HepG2 (cell line): ENCODE measurements at regions not wholly inside any gene's neighbourhood (a gene's known extent, or its start where the extent isn't known, plus 50 kb on each side); places are given as distances from the start of the nearest gene placed in this dataset.

ENCODE experiments used
- ATAC-seq: fragments of 200-7000 bp; cut with Tn5 transposase; 3 replicates; pipeline ENCODE4 v1.9.1; 2020; ENCODE audit warnings: mild to moderate bottlenecking, moderate library complexity
- BruUV-seq: library from RNA; stranded (reverse); fragments of 400-500 nt; replicated peaks from 2 replicates; lab custom pipeline; 2021; lab: Mats Ljungman, UMichigan
- CTCF ChIA-PET: fragments of 300-600 bp; formaldehyde crosslinking; extraction: SDS; loops from one replicate; lab custom pipeline; 2021; ENCODE audit warnings: low total read pairs, inconsistent platforms, low intra/inter-chr PET ratio; lab: Yijun Ruan, JAX
- POLR2A ChIA-PET: fragments of 350-600 bp; sonication (Branson Sonifier 250); formaldehyde crosslinking; loops from one replicate; lab custom pipeline; 2020; ENCODE audit warnings: antibody characterized with exemption, inconsistent platforms; lab: Yijun Ruan, JAX
- DNase-seq: peaks from one replicate; pipeline ENCODE4 v3.0.0-alpha.2; 2015; ENCODE audit warnings: low spot score
- FAIRE-seq: peaks from 3 replicates; lab custom pipeline; 2011; peaks lifted over from hg19 to GRCh38; lab: Jason Lieb, UNC
- H2AFZ ChIP-seq: one replicate; pipeline ENCODE4 v1.6.1; 2011; ENCODE audit warnings: low read length, inconsistent platforms
- H3K27ac ChIP-seq: fragments of 300-600 bp; 3 replicates; pipeline ENCODE4 v1.8.0; 2011; ENCODE audit warnings: mixed run types, mild to moderate bottlenecking, mixed read lengths, low read length, inconsistent platforms; ENCODE audit not compliant: insufficient read depth; ENCODE audit errors: extremely low read length
- H3K27me3 ChIP-seq, 2 experiments: fragments of 200-600 bp in 1 of 2; 2 replicates in 1 of 2; 3 replicates in 1 of 2; pipeline versions ENCODE4 v1.6.0 to v1.8.0; 2011; ENCODE audit warnings: low read length in 2 of 2, mild to moderate bottlenecking in 2 of 2, moderate library complexity in 2 of 2, inconsistent platforms in 1 of 2; ENCODE audit not compliant: insufficient read depth in 2 of 2, control insufficient read depth in 1 of 2
- H3K36me3 ChIP-seq, 2 experiments: fragments of 200-600 bp in 1 of 2; replicated peaks in 1 of 2; 2 replicates in 1 of 2; 3 replicates in 1 of 2; pipeline versions ENCODE4 v1.5.1 to v1.8.0; 2011; ENCODE audit warnings: low read length in 2 of 2, inconsistent platforms in 1 of 2; ENCODE audit not compliant: insufficient read depth in 2 of 2, control insufficient read depth in 1 of 2
- H3K4me1 ChIP-seq: 2 replicates; pipeline ENCODE4 v1.5.1; 2012; ENCODE audit warnings: low read length, inconsistent platforms; ENCODE audit not compliant: insufficient read depth
- H3K4me2 ChIP-seq: 2 replicates; pipeline ENCODE4 v1.6.0; 2011; ENCODE audit warnings: low read depth, low read length, inconsistent platforms
- H3K4me3 ChIP-seq, 3 experiments: fragments of 200-600 bp in 1 of 3; sonication (generic), shearing (Covaris generic) in 1 of 3; replicated peaks in 1 of 3; 2 replicates each; pipeline ENCODE4 v1.5.1; 2011 to 2016; ENCODE audit warnings: low read length in 3 of 3, inconsistent platforms in 2 of 3, low read depth in 2 of 3, mild to moderate bottlenecking in 2 of 3, control low read depth in 1 of 3, mixed read lengths in 1 of 3; ENCODE audit not compliant: insufficient read depth in 1 of 3
- H3K79me2 ChIP-seq: one replicate; pipeline ENCODE4 v1.6.1; 2011; ENCODE audit warnings: low read length, inconsistent platforms; ENCODE audit not compliant: insufficient read depth
- H3K9ac ChIP-seq: 2 replicates; pipeline ENCODE4 v1.6.0; 2011; ENCODE audit warnings: mild to moderate bottlenecking, low read depth, low read length, inconsistent platforms; ENCODE audit not compliant: insufficient read depth
- H3K9me3 ChIP-seq: 2 replicates; pipeline ENCODE4 v1.5.1; 2012; ENCODE audit warnings: mild to moderate bottlenecking, low read length
- H4K20me1 ChIP-seq: 2 replicates; pipeline ENCODE4 v1.6.0; 2011; ENCODE audit warnings: inconsistent platforms, mild to moderate bottlenecking, low read length, moderate library complexity; ENCODE audit not compliant: insufficient read depth
- HCFC1 ChIP-seq: fragments of 150-350 bp; IDR thresholded peaks from 2 replicates; pipeline ENCODE4 v1.6.1; 2014; ENCODE audit warnings: low read depth, low read length
- IKZF4 ChIP-seq: sonication (generic); formaldehyde crosslinking; IDR thresholded peaks from 2 replicates; pipeline ENCODE4 v1.5.1; 2020; ENCODE audit warnings: borderline replicate concordance, mild to moderate bottlenecking, low read depth, missing genetic modification reagents; ENCODE audit errors: not compliant biosample characterization
- KLF13 ChIP-seq: sonication (generic); formaldehyde crosslinking; IDR thresholded peaks from 2 replicates; pipeline ENCODE4 v1.4.0; 2020; ENCODE audit warnings: mild to moderate bottlenecking, missing genetic modification reagents
- MAFG ChIP-seq: sonication (generic); formaldehyde crosslinking; IDR thresholded peaks from 2 replicates; pipeline ENCODE4 v1.5.1; 2020; ENCODE audit warnings: mild to moderate bottlenecking, missing genetic modification reagents
- NR2F2 ChIP-seq: IDR thresholded peaks from 2 replicates; pipeline ENCODE4 v1.6.1; 2012; ENCODE audit warnings: low read depth, inconsistent platforms, borderline replicate concordance
- PAWR ChIP-seq: sonication (generic); formaldehyde crosslinking; IDR thresholded peaks from 2 replicates; pipeline ENCODE4 v1.4.0; 2020; ENCODE audit warnings: missing genetic modification reagents, mild to moderate bottlenecking, borderline replicate concordance
- RAD51 ChIP-seq: fragments of 450-650 bp; IDR thresholded peaks from 2 replicates; pipeline ENCODE4 v1.6.1; 2016; ENCODE audit warnings: borderline replicate concordance
- RXRA ChIP-seq: sonication (generic); formaldehyde crosslinking; IDR thresholded peaks from 2 replicates; pipeline ENCODE4 v1.5.1; 2020; ENCODE audit warnings: missing genetic modification reagents
- SUZ12 ChIP-seq: fragments of 150-350 bp; IDR thresholded peaks from 2 replicates; pipeline ENCODE4 v1.6.1; 2014; ENCODE audit warnings: low read depth, low read length
- THAP11 ChIP-seq: IDR thresholded peaks from 2 replicates; pipeline ENCODE4 v1.6.1; 2016; ENCODE audit warnings: missing biosample characterization, missing genetic modification reagents
- YY1 ChIP-seq: IDR thresholded peaks from 2 replicates; pipeline ENCODE4 v1.6.1; 2011; ENCODE audit warnings: low read length, low read depth, moderate library complexity, mild to moderate bottlenecking; ENCODE audit not compliant: insufficient read depth, insufficient replicate concordance
- ZC3H13 ChIP-seq: sonication (generic); formaldehyde crosslinking; IDR thresholded peaks from 2 replicates; pipeline ENCODE4 v1.8.1; 2023; ENCODE audit warnings: mild to moderate bottlenecking, missing genetic modification reagents, moderate library complexity
- ZIK1 ChIP-seq: sonication (generic); formaldehyde crosslinking; IDR thresholded peaks from 2 replicates; pipeline ENCODE4 v1.5.0; 2020; ENCODE audit warnings: mild to moderate bottlenecking, low read depth, missing genetic modification reagents, borderline replicate concordance
- ZNF660 ChIP-seq: sonication (generic); formaldehyde crosslinking; IDR thresholded peaks from 2 replicates; pipeline ENCODE4 v1.5.1; 2020; ENCODE audit warnings: mild to moderate bottlenecking, low read depth, missing genetic modification reagents, borderline replicate concordance
- ZNF703 ChIP-seq: sonication (generic); formaldehyde crosslinking; IDR thresholded peaks from 2 replicates; pipeline ENCODE4 v1.5.1; 2020; ENCODE audit warnings: missing genetic modification reagents, mild to moderate bottlenecking, moderate library complexity, borderline replicate concordance
- ZNF790 ChIP-seq: sonication (generic); formaldehyde crosslinking; IDR thresholded peaks from 2 replicates; pipeline ENCODE4 v1.8.0; 2022; ENCODE audit warnings: missing genetic modification reagents, mild to moderate bottlenecking, borderline replicate concordance
- ZNF816 ChIP-seq: sonication (generic); formaldehyde crosslinking; IDR thresholded peaks from 2 replicates; pipeline ENCODE4 v1.8.0; 2022; ENCODE audit warnings: missing genetic modification reagents, mild to moderate bottlenecking, borderline replicate concordance
- WGBS: methylation state at CpG from one replicate; pipeline ENCODE4 v1.1.6; 2017; ENCODE audit warnings: low lambda C conversion rate; 5-methylcytosine and 5-hydroxymethylcytosine counted together
- in situ Hi-C: cut with HindIII; loops from 2 replicates; pipeline ENCODE4 v1.10.0; 2017; ENCODE audit warnings: low pct_unique_long_range_greater_than_20kb; ENCODE audit not compliant: extremely low pct_ligation_motif_present
- intact Hi-C: fragments of 100-400 bp; cut with micrococcal nuclease; formaldehyde crosslinking; loops from one replicate; pipeline ENCODE4 v1.10.0; 2022; ENCODE audit not compliant: unreplicated experiment
- TF ChIP-seq, protein P1 (sequence below): sonication (generic); formaldehyde crosslinking; IDR thresholded peaks from 2 replicates; pipeline ENCODE4 v1.4.0; 2020; ENCODE audit warnings: missing genetic modification reagents
- TF ChIP-seq, protein P2 (sequence below): sonication (generic); formaldehyde crosslinking; IDR thresholded peaks from 2 replicates; pipeline ENCODE4 v1.4.0; 2020; ENCODE audit warnings: missing genetic modification reagents
- TF ChIP-seq, protein P3 (sequence below): sonication (generic); formaldehyde crosslinking; IDR thresholded peaks from 2 replicates; pipeline ENCODE4 v1.8.1; 2023; ENCODE audit warnings: mild to moderate bottlenecking, inconsistent platforms, moderate library complexity, missing genetic modification reagents, borderline replicate concordance
- TF ChIP-seq, protein P4 (sequence below): sonication (generic); formaldehyde crosslinking; IDR thresholded peaks from 2 replicates; pipeline ENCODE4 v1.5.1; 2020; ENCODE audit warnings: mild to moderate bottlenecking, moderate library complexity, missing genetic modification reagents

DNA sequence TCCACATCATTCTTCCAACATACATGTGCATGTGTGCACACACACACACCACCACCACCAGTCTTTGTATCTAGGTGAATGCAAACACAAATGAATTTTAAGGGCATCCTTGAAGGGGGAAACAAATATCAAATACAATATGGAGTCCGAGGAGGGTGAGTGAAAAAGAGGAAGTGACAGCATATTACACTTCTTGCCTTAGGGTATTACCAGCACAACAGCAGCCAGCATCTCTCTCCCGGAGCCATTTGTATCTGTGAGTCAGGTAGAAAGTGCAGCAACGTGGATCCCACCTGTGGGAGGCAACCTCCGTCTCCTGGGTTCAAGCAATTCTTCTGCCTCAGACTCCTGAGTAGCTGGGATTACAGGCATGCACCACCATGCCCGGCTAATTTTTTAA, 483.2 kb downstream of the SMARCA1 start (continued):
- TF ChIP-seq, protein P1, sequence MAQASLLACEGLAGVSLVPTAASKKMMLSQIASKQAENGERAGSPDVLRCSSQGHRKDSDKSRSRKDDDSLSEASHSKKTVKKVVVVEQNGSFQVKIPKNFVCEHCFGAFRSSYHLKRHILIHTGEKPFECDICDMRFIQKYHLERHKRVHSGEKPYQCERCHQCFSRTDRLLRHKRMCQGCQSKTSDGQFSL, result no peak
- no peak for TF ChIP-seq ZIK1 (CRISPR knock-in tag)
- no peak for TF ChIP-seq ZNF790 (CRISPR knock-in tag)
- TF ChIP-seq, protein P2, sequence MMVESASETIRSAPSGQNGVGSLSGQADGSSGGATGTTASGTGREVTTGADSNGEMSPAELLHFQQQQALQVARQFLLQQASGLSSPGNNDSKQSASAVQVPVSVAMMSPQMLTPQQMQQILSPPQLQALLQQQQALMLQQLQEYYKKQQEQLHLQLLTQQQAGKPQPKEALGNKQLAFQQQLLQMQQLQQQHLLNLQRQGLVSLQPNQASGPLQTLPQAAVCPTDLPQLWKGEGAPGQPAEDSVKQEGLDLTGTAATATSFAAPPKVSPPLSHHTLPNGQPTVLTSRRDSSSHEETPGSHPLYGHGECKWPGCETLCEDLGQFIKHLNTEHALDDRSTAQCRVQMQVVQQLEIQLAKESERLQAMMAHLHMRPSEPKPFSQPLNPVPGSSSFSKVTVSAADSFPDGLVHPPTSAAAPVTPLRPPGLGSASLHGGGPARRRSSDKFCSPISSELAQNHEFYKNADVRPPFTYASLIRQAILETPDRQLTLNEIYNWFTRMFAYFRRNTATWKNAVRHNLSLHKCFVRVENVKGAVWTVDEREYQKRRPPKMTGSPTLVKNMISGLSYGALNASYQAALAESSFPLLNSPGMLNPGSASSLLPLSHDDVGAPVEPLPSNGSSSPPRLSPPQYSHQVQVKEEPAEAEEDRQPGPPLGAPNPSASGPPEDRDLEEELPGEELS, result no peak
- TF ChIP-seq ZNF703, result no peak
- no peak for TF ChIP-seq ZC3H13 (CRISPR knock-in tag)
- no peak for TF ChIP-seq RXRA (CRISPR knock-in tag)

DNA sequence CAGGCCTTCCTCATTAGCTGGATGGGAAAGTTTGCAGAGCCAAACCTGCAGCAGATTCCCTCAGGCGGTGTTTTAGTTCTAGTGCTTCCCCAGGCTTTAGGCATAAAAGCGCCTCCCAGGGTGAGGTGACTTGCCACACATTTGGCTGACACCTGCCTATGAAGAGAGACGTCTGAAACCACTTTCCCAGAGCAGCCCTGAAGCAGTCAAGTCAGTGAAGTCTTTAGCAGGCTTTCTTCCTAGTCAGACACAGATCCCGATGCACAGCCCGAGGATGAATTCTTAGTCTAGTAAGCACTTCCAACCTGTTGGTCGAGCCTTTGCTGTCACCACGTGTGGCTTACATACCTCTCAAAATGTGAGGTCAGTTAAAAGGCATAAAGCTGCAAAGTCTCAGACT, 484.1 kb downstream of the SMARCA1 start:
- FAIRE-seq (no peak), DNase-seq (no peak), ATAC-seq (no peak)
- BruUV-seq, result no TSS peak
- no peaks in the 10 kb centered on the region for H3K36me3 ChIP-seq
- H3K79me2 ChIP-seq, result no peaks in the 10 kb centered on the region
- no peak overlapping the region for H3K4me2 ChIP-seq
- 100% methylated on average over 2 of the region's 7 CpGs for WGBS
- no peak overlapping the region for H3K4me3 ChIP-seq
- intact Hi-C loops, result no loop called here
- no peak overlapping the region for H2AFZ ChIP-seq
- H3K9me3 ChIP-seq, result no peaks in the 10 kb centered on the region
- no peak overlapping the region for H3K27ac ChIP-seq
- H4K20me1 ChIP-seq, result no peaks in the 10 kb centered on the region
- ChIA-PET CTCF (no interaction called here), POLR2A (no interaction called here)
- H3K27me3 ChIP-seq, result no peaks in the 10 kb centered on the region
- H3K4me1 ChIP-seq, result peaks cover 7% of the 10 kb centered on the region; the same call in 1 of the 2 replicates
- no peak overlapping the region for H3K9ac ChIP-seq
- in situ Hi-C loops, result no loop called here
- TF ChIP-seq RAD51 (no peak), IKZF4 (CRISPR knock-in tag) (no peak), ZNF816 (CRISPR knock-in tag) (no peak), HCFC1 (no peak), KLF13 (CRISPR knock-in tag) (no peak), ZNF660 (CRISPR knock-in tag) (no peak), NR2F2 (no peak), MAFG (no peak), SUZ12 (no peak), THAP11 (no peak), PAWR (no peak), YY1 (no peak), ZNF790 (CRISPR knock-in tag) (no peak)
- TF ChIP-seq, protein P3, sequence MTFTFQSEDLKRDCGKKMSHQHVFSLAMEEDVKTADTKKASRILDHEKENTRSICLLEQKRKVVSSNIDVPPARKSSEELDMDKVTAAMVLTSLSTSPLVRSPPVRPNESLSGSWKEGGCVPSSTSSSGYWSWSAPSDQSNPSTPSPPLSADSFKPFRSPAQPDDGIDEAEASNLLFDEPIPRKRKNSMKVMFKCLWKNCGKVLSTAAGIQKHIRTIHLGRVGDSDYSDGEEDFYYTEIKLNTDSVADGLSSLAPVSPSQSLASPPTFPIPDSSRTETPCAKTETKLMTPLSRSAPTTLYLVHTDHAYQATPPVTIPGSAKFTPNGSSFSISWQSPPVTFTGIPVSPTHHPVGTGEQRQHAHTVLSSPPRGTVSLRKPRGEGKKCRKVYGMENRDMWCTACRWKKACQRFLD (CRISPR knock-in tag), result no peak
- TF ChIP-seq, protein P4, sequence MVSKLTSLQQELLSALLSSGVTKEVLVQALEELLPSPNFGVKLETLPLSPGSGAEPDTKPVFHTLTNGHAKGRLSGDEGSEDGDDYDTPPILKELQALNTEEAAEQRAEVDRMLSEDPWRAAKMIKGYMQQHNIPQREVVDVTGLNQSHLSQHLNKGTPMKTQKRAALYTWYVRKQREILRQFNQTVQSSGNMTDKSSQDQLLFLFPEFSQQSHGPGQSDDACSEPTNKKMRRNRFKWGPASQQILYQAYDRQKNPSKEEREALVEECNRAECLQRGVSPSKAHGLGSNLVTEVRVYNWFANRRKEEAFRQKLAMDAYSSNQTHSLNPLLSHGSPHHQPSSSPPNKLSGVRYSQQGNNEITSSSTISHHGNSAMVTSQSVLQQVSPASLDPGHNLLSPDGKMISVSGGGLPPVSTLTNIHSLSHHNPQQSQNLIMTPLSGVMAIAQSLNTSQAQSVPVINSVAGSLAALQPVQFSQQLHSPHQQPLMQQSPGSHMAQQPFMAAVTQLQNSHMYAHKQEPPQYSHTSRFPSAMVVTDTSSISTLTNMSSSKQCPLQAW, result no peak
